HepG2 (cell line): ENCODE measurements at regions not wholly inside any gene's neighbourhood (a gene's known extent, or its start where the extent isn't known, plus 50 kb on each side); places are given as distances from the start of the nearest gene placed in this dataset.

Experiments
- AHR ChIP-seq: IDR thresholded peaks from 2 replicates; pipeline ENCODE4 v1.6.1; 2018; ENCODE audit warnings: missing genetic modification reagents, missing compliant biosample characterization
- ARNT2 ChIP-seq: sonication (generic); formaldehyde crosslinking; IDR thresholded peaks from 2 replicates; pipeline ENCODE4 v1.8.0; 2022; ENCODE audit warnings: mild to moderate bottlenecking, low read depth, missing genetic modification reagents, moderate library complexity
- ATF2 ChIP-seq: sonication (generic); formaldehyde crosslinking; IDR thresholded peaks from 2 replicates; pipeline ENCODE4 v1.4.0; 2020; ENCODE audit warnings: missing genetic modification reagents
- BCLAF1 ChIP-seq: fragments of 450-650 bp; IDR thresholded peaks from 2 replicates; pipeline ENCODE4 v1.6.1; 2017; ENCODE audit warnings: mild to moderate bottlenecking
- CREBL2 ChIP-seq: sonication (generic); formaldehyde crosslinking; IDR thresholded peaks from 2 replicates; pipeline ENCODE4 v1.8.1; 2023; ENCODE audit warnings: missing genetic modification reagents, mild to moderate bottlenecking, borderline replicate concordance
- FOXK1 ChIP-seq: sonication (generic); formaldehyde crosslinking; IDR thresholded peaks from 2 replicates; pipeline ENCODE4 v1.4.0; 2020; ENCODE audit warnings: low read depth, missing genetic modification reagents, borderline replicate concordance
- JUND ChIP-seq: sonication (generic); formaldehyde crosslinking; IDR thresholded peaks from 2 replicates; pipeline ENCODE4 v1.8.0; 2022; ENCODE audit warnings: mild to moderate bottlenecking, missing genetic modification reagents
- MTERF4 ChIP-seq: sonication (generic); formaldehyde crosslinking; IDR thresholded peaks from 2 replicates; pipeline ENCODE4 v1.8.0; 2023; ENCODE audit warnings: mild to moderate bottlenecking, missing genetic modification reagents
- MXD3 ChIP-seq: IDR thresholded peaks from 2 replicates; pipeline ENCODE4 v1.6.1; 2016; ENCODE audit warnings: mild to moderate bottlenecking, missing biosample characterization, missing genetic modification reagents
- NCOR1 ChIP-seq: fragments of 200-600 bp; sonication (generic); IDR thresholded peaks from 2 replicates; pipeline ENCODE4 v1.7.0; 2017; ENCODE audit warnings: antibody characterized with exemption, low read length, borderline replicate concordance
- NR2F6 ChIP-seq, 2 experiments: IDR thresholded peaks; 2 replicates each; pipeline ENCODE4 v1.6.1; 2016; ENCODE audit warnings: antibody characterized with exemption in 1 of 2, mild to moderate bottlenecking in 1 of 2
- TEAD2 ChIP-seq: sonication (generic); formaldehyde crosslinking; IDR thresholded peaks from 2 replicates; pipeline ENCODE4 v1.9.0; 2021; ENCODE audit warnings: missing genetic modification reagents
- ZFY ChIP-seq: sonication (generic); formaldehyde crosslinking; IDR thresholded peaks from 2 replicates; pipeline ENCODE4 v1.4.0; 2020; ENCODE audit warnings: missing genetic modification reagents
- ZNF207 ChIP-seq: fragments of 450-650 bp; IDR thresholded peaks from 2 replicates; pipeline ENCODE4 v1.6.1; 2016; ENCODE audit warnings: antibody characterized with exemption, borderline replicate concordance
- ZNF317 ChIP-seq: sonication (generic); formaldehyde crosslinking; IDR thresholded peaks from 2 replicates; pipeline ENCODE4 v1.5.0; 2020; ENCODE audit warnings: mild to moderate bottlenecking, missing genetic modification reagents
- ZNF354B ChIP-seq: sonication (generic); formaldehyde crosslinking; IDR thresholded peaks from 2 replicates; pipeline ENCODE4 v1.8.0; 2022; ENCODE audit warnings: mild to moderate bottlenecking, missing genetic modification reagents
- ZNF552 ChIP-seq: sonication (generic); formaldehyde crosslinking; IDR thresholded peaks from 2 replicates; pipeline ENCODE4 v1.9.0; 2022; ENCODE audit warnings: missing genetic modification reagents, mild to moderate bottlenecking, borderline replicate concordance
- ZNF740 ChIP-seq: sonication (generic); formaldehyde crosslinking; IDR thresholded peaks from 2 replicates; pipeline ENCODE4 v1.4.0; 2020; ENCODE audit warnings: missing genetic modification reagents
- ZNF770 ChIP-seq: sonication (generic); formaldehyde crosslinking; IDR thresholded peaks from 2 replicates; pipeline ENCODE4 v1.5.0; 2020; ENCODE audit warnings: mild to moderate bottlenecking, missing genetic modification reagents
- ZNF781 ChIP-seq: sonication (generic); formaldehyde crosslinking; IDR thresholded peaks from 2 replicates; pipeline ENCODE4 v1.5.1; 2020; ENCODE audit warnings: borderline replicate concordance, mild to moderate bottlenecking, missing genetic modification reagents; ENCODE audit errors: not compliant biosample characterization
- ZNF883 ChIP-seq: sonication (generic); formaldehyde crosslinking; IDR thresholded peaks from 2 replicates; pipeline ENCODE4 v1.5.1; 2020; ENCODE audit warnings: mild to moderate bottlenecking, missing genetic modification reagents; ENCODE audit errors: not compliant biosample characterization

GRCh38 chr6:221531-222349 lies 70.5 kb upstream of the DUSP22 start (continued):
- TF ChIP-seq ZNF770 (CRISPR knock-in tag) (no peak), CREBL2 (no peak), ATF2 (CRISPR knock-in tag) (no peak), ZNF740 (no peak), NCOR1 (peak; percentile 55; the same call in 1 of the 2 replicates), ARNT2 (no peak), ZFY (no peak), ZNF781 (CRISPR knock-in tag) (no peak), BCLAF1 (no peak), FOXK1 (0 out of 2 replicates have a peak, but pooled peaks have one; percentile 5), AHR (no peak), JUND (no peak), NR2F6 (IDR thresholded peaks at IDR 0.05) (no peak), NR2F6 (CRISPR knock-in tag; IDR thresholded peaks at IDR 0.05) (no peak; the same call in 1 of the 2 replicates), ZNF354B (no peak), MTERF4 (CRISPR knock-in tag) (no peak), TEAD2 (no peak), ZNF552 (CRISPR knock-in tag) (no peak), ZNF883 (no peak), ZNF317 (no peak), ZNF207 (no peak), MXD3 (CRISPR knock-in tag) (no peak)
